ENCODE measurements at regions not wholly inside any gene's neighbourhood (a gene's known extent, or its start where the extent isn't known, plus 50 kb on each side); places are given as distances from the start of the nearest gene placed in this dataset.

DNA sequence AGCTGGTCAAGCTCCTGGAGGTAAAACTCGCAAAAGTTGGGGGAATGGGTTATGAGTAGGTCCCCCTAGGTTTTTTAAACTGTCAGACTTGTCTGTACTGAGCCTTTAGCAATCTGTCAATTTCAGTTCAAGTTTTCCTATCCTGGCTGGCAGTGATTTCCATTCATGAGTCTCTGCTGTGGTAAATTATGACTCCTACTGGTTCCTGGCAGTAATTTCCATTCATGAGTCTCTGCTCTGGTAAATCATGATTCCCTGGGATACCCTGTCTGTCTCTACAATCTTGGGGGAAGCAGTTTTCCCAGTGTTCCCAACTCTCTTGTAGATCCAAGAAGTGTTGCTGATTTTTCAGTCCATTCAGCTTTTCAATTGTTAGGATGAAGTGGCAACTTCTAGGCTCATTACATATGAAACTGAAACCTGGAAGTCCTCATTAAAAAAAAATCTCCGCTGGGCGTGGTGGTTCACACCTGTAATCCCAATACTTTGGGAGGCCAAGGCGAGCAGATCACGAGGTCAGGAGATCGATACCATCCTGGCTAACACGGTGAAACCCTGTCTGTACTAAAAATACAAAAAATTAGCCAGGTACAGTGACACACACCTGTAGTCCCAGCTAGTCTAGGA, 91.3 kb upstream of the GPBP1 start:
- Histone ChIP-seq H2BK12ac (ENCODE audit: insufficient read length, low read depth, low read length) (no peak overlapping the region), H2BK5ac (ENCODE audit: insufficient read length, low read length) (no peak overlapping the region), H3K27me3 (ENCODE audit: insufficient read depth, low read length) (no peaks in the 10 kb centered on the region), H4K5ac (ENCODE audit: insufficient read length, low read depth, low read length) (no peak overlapping the region), H3K23me2 (ENCODE audit: insufficient read length, low read depth, low read length, poor library complexity, severe bottlenecking) (no peaks in the 10 kb centered on the region), H3K4ac (ENCODE audit: low read depth, low read length) (no peak overlapping the region), H3K4me2 (ENCODE audit: insufficient read depth, insufficient read length, low read length) (no peak overlapping the region), H4K8ac (replicated peaks; ENCODE audit: insufficient read length, low read depth, low read length) (no peak overlapping the region), H3K23ac (ENCODE audit: insufficient read length, low read depth, low read length) (no peak overlapping the region), H3K27ac (ENCODE audit: insufficient read length, low read depth, low read length) (no peak overlapping the region), H3T11ph (ENCODE audit: low read length) (no peak overlapping the region), H3K79me2 (ENCODE audit: insufficient read depth, low read length) (no peaks in the 10 kb centered on the region), H2BK20ac (ENCODE audit: low read depth, low read length, poor library complexity, severe bottlenecking) (no peak overlapping the region), H3K9me3 (ENCODE audit: control insufficient read depth, low read depth, low read length) (no peaks in the 10 kb centered on the region), H2AK5ac (ENCODE audit: insufficient read length, low read length) (no peak overlapping the region), H3K4me1 (ENCODE audit: insufficient read depth, low read length) (no peaks in the 10 kb centered on the region), H3K79me1 (ENCODE audit: insufficient read depth, low read depth, low read length, poor library complexity, severe bottlenecking) (no peaks in the 10 kb centered on the region), H4K20me1 (ENCODE audit: control insufficient read depth, insufficient read depth, insufficient read length) (no peaks in the 10 kb centered on the region), H2AFZ (ENCODE audit: low read length) (no peak overlapping the region), H3K9ac (ENCODE audit: extremely low read depth, insufficient read length, low read length) (no peak overlapping the region), H2BK120ac (ENCODE audit: low read depth, low read length, poor library complexity, severe bottlenecking) (no peak overlapping the region), H3K56ac (ENCODE audit: insufficient read length, low read depth, low read length) (no peak overlapping the region), H4K91ac (ENCODE audit: insufficient read length, low read depth, low read length) (no peak overlapping the region), H2BK15ac (ENCODE audit: low read depth, low read length) (no peak overlapping the region), H3K14ac (ENCODE audit: insufficient read depth, low read length) (no peak overlapping the region), H3K18ac (ENCODE audit: insufficient read length, low read depth, low read length) (no peak overlapping the region)
- H3K9me3 Mint-ChIP-seq = no peaks in the 10 kb centered on the region
- no peak overlapping the region; a peak in 1 of 7 replicates for H3K27ac Mint-ChIP-seq
- peak; percentile 41; the same call in 2 of the 3 replicates for TF ChIP-seq CTCF (conservative IDR thresholded peaks at IDR 0.05)
- no peaks in the 10 kb centered on the region; the same call in 1 of the 2 replicates for H3K27me3 Mint-ChIP-seq (ENCODE audit: low read depth)
- no peak for DNase-seq
- no peak overlapping the region for H3K4me3 Mint-ChIP-seq
- WGBS (ENCODE audit: extremely low coverage, insufficient read length, low lambda C conversion rate) = no CpG with 5 or more reads among the region's 7 CpGs
- no peaks in the 10 kb centered on the region for H3K4me1 Mint-ChIP-seq
- H3K36me3 Mint-ChIP-seq (ENCODE audit: insufficient read depth in 1 of 3, low read depth in 3 of 3) = no peaks in the 10 kb centered on the region

All from H9 (cell line).